B cell (primary cell): ENCODE measurements at regions not wholly inside any gene's neighbourhood (a gene's known extent, or its start where the extent isn't known, plus 50 kb on each side); places are given as distances from the start of the nearest gene placed in this dataset.

Source experiments
- EZH2 ChIP-seq: IDR thresholded peaks from 2 replicates; pipeline ENCODE4 v1.6.1; 2012; ENCODE audit warnings: borderline replicate concordance, low read depth, mild to moderate bottlenecking, moderate library complexity, low read length; ENCODE audit not compliant: insufficient read depth, poor library complexity, severe bottlenecking
- TF ChIP-seq, protein P1 (sequence below): fragments of 200-600 bp; IDR thresholded peaks from one replicate; pipeline ENCODE4 v1.8.0; 2022; ENCODE audit warnings: antibody characterized with exemption, mild to moderate bottlenecking

DNA sequence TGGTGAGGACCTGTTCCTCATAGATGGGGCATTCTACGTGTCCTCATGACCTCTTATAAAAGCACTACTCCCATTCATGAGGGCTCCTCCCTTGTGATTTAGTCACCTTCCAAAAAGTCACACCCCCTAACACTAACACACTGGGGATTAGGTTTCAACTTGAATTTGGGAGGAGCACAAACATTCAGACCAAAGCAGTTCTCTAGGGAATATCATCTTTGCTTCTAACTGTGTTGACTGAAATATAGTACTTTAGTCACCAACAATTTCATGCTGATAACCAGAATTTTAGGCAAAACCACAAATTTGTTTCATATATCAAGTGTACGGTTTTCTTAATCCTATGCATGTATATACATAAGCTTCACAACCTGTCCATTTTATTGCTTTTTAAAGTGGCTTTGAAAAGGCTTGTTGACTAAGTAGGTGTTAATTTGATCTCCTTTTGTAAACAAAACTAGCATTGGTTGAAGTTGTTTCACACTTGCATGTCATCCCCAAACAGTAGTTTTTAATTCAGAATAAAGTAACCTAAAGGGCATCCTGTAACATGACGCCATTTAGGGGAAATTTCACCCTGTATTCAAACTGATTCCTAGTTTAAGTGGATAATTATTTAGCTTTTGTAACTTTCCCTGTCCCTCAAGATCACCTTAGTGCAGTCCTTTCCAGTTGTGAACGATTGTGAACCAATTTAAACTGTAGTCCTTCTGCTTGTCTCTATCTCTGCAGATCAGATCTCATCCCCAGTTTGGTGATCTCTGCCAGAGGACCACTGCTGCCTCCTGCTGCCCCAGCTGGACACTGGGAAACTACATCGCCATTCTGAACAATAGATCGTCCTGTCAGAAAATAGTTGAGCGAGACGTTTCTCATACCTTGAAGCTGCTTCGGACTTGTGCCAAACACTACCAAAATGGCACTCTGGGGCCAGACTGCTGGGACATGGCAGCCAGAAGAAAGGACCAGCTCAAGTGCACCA is 141.1 kb downstream of the TLR5 start:
- TF ChIP-seq, protein P1, sequence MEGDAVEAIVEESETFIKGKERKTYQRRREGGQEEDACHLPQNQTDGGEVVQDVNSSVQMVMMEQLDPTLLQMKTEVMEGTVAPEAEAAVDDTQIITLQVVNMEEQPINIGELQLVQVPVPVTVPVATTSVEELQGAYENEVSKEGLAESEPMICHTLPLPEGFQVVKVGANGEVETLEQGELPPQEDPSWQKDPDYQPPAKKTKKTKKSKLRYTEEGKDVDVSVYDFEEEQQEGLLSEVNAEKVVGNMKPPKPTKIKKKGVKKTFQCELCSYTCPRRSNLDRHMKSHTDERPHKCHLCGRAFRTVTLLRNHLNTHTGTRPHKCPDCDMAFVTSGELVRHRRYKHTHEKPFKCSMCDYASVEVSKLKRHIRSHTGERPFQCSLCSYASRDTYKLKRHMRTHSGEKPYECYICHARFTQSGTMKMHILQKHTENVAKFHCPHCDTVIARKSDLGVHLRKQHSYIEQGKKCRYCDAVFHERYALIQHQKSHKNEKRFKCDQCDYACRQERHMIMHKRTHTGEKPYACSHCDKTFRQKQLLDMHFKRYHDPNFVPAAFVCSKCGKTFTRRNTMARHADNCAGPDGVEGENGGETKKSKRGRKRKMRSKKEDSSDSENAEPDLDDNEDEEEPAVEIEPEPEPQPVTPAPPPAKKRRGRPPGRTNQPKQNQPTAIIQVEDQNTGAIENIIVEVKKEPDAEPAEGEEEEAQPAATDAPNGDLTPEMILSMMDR: no peak
- TF ChIP-seq EZH2: no peak
